CD4-positive, CD25-positive, alpha-beta regulatory T cell (primary cell): ENCODE measurements at regions not wholly inside any gene's neighbourhood (a gene's known extent, or its start where the extent isn't known, plus 50 kb on each side); places are given as distances from the start of the nearest gene placed in this dataset.
"Not testable (repeated sequence)": the region's sequence is repeated elsewhere in the genome, so short reads cannot be mapped to it uniquely, and the experiment has no call there.

Experiments used
- ATAC-seq, 2 donors: fragments of 150-1000 bp; cut with Tn5 transposase; one replicate each; pipeline ENCODE4 v1.10.0; 2021; ENCODE audit warnings: low read depth in 2 of 2, moderate number of reproducible peaks in 2 of 2, moderate library complexity in 1 of 2
- DNase-seq, 3 donors: peaks; one replicate each; pipeline versions ENCODE4 v3.0.0 to v3.0.0-alpha.2; 2012 to 2022; ENCODE audit warnings: mixed read lengths in 1 of 3
- H3K27ac ChIP-seq: one replicate; pipeline ENCODE4 v1.7.0; 2013; ENCODE audit warnings: mild to moderate bottlenecking, low read length; ENCODE audit not compliant: insufficient read depth, poor library complexity, severe bottlenecking
- H3K27me3 ChIP-seq: one replicate; pipeline ENCODE4 v1.7.0; 2013; ENCODE audit warnings: low read length; ENCODE audit not compliant: control insufficient read depth, insufficient read depth
- H3K36me3 ChIP-seq: one replicate; pipeline ENCODE4 v1.7.0; 2013; ENCODE audit warnings: mild to moderate bottlenecking, low read length, moderate library complexity; ENCODE audit not compliant: control insufficient read depth, insufficient read depth
- H3K4me1 ChIP-seq: 2 replicates; pipeline ENCODE4 v1.7.0; 2013; ENCODE audit warnings: mild to moderate bottlenecking, low read length; ENCODE audit not compliant: insufficient read depth, control insufficient read depth, poor library complexity, severe bottlenecking
- H3K4me3 ChIP-seq: one replicate; pipeline ENCODE4 v1.7.0; 2013; ENCODE audit warnings: low read depth, mild to moderate bottlenecking, low read length, moderate library complexity
- H3K9me3 ChIP-seq, 2 experiments: 1 replicate in 1 of 2; 2 replicates in 1 of 2; pipeline ENCODE4 v1.7.0; 2013; ENCODE audit warnings: low read length in 2 of 2, mild to moderate bottlenecking in 1 of 2, moderate library complexity in 1 of 2; ENCODE audit not compliant: control insufficient read depth in 2 of 2
- H3K27ac Mint-ChIP-seq, 3 donors: one replicate each; pipeline ENCODE4 v1.8.0; 2020 to 2022; ENCODE audit warnings: mild to moderate bottlenecking in 3 of 3, mixed read lengths in 3 of 3, moderate library complexity in 2 of 3
- H3K27me3 Mint-ChIP-seq: one replicate; pipeline ENCODE4 v1.8.0; 2022; ENCODE audit warnings: mild to moderate bottlenecking, mixed read lengths
- H3K36me3 Mint-ChIP-seq: one replicate; pipeline ENCODE4 v1.8.0; 2020; ENCODE audit warnings: mixed read lengths
- H3K4me1 Mint-ChIP-seq, 4 donors: one replicate each; pipeline ENCODE4 v1.8.0; 2020 to 2022; ENCODE audit warnings: mixed read lengths in 4 of 4, mild to moderate bottlenecking in 1 of 4
- H3K4me3 Mint-ChIP-seq, 4 donors: one replicate each; pipeline ENCODE4 v1.8.0; 2020 to 2022; ENCODE audit warnings: mild to moderate bottlenecking in 4 of 4, mixed read lengths in 4 of 4, moderate library complexity in 3 of 4
- H3K9me3 Mint-ChIP-seq, 7 donors: one replicate each; pipeline ENCODE4 v1.8.0; 2020 to 2022; ENCODE audit warnings: mixed read lengths in 7 of 7, mild to moderate bottlenecking in 3 of 7, moderate library complexity in 2 of 7

GRCh38 chr4:42252315-42252714, 99.9 kb upstream of the BEND4 start:
- DNase-seq: no peak
- Mint-ChIP-seq H3K4me3 (no peak overlapping the region), H3K27me3 (peaks cover 14% of the 10 kb centered on the region), H3K27ac (no peak overlapping the region), H3K9me3 (peaks cover 0 to 3% (median 0%) of the 10 kb centered on the region in 7 donors), H3K36me3 (no peaks in the 10 kb centered on the region), H3K4me1 (no peaks in the 10 kb centered on the region)
- Histone ChIP-seq H3K27me3 (no peaks in the 10 kb centered on the region), H3K27ac (no peak overlapping the region), H3K36me3 (no peaks in the 10 kb centered on the region), H3K4me3 (no peak overlapping the region), H3K4me1 (no peaks in the 10 kb centered on the region), H3K9me3 (no peaks in the 10 kb centered on the region)
- ATAC-seq: no peak

GRCh38 chr4:42257645-42258044, 105.2 kb upstream of the BEND4 start:
- not testable (repeated sequence) for H3K9me3 ChIP-seq, H3K36me3 ChIP-seq, H3K27me3 Mint-ChIP-seq, H3K4me1 ChIP-seq, H3K27ac ChIP-seq, H3K27ac Mint-ChIP-seq, H3K4me3 ChIP-seq, H3K9me3 Mint-ChIP-seq, H3K36me3 Mint-ChIP-seq, DNase-seq, ATAC-seq, H3K27me3 ChIP-seq, H3K4me1 Mint-ChIP-seq, H3K4me3 Mint-ChIP-seq

DNA sequence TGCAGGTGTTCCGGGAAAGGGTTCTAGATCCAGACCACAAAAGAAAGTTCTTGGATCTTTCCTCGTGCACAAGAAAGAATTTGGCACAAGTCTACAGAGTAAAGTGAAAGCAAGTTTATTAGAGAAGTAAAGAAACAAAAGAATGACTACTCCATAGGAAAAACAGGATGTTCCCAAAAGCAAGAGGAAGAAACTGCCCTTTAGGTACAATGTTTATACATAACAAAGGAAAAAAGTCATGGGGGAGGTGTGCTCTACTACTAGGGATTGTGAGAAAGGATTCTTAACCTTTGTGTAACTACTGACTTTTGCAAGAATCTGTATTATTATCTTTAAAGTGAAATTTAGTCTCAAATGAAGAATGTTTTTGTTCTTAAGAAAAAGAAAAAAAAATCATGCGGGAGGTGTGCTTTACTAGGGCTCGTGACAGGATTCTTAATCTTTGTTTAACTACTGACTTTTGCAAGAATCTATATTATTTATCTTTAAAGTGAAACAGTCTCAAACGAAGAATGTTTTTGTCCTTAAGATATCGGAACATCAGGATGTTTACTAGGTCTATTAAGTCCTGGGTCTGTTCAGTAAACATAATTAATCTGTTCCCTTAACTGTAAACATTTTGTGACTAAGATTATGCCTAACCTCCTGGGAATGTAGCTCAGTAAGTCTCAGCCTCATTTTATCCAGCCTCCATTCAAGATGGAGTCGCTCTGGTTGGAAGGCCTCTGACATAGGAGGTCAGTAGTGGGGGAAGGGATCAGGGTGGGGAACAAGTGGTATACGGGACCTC, 110.4 kb upstream of the BEND4 start:
- peaks cover 0 to 3% (median 0%) of the 10 kb centered on the region in 7 donors for H3K9me3 Mint-ChIP-seq
- Histone ChIP-seq H3K36me3 (no peaks in the 10 kb centered on the region), H3K4me1 (no peaks in the 10 kb centered on the region), H3K27ac (no peak overlapping the region), H3K27me3 (no peaks in the 10 kb centered on the region), H3K9me3 (no peaks in the 10 kb centered on the region), H3K4me3 (no peak overlapping the region)
- DNase-seq (no peak), ATAC-seq (no peak)
- no peak overlapping the region for H3K4me3 Mint-ChIP-seq
- H3K36me3 Mint-ChIP-seq: no peaks in the 10 kb centered on the region
- H3K27ac Mint-ChIP-seq: no peak overlapping the region
- H3K4me1 Mint-ChIP-seq: no peaks in the 10 kb centered on the region
- H3K27me3 Mint-ChIP-seq: no peaks in the 10 kb centered on the region

DNA sequence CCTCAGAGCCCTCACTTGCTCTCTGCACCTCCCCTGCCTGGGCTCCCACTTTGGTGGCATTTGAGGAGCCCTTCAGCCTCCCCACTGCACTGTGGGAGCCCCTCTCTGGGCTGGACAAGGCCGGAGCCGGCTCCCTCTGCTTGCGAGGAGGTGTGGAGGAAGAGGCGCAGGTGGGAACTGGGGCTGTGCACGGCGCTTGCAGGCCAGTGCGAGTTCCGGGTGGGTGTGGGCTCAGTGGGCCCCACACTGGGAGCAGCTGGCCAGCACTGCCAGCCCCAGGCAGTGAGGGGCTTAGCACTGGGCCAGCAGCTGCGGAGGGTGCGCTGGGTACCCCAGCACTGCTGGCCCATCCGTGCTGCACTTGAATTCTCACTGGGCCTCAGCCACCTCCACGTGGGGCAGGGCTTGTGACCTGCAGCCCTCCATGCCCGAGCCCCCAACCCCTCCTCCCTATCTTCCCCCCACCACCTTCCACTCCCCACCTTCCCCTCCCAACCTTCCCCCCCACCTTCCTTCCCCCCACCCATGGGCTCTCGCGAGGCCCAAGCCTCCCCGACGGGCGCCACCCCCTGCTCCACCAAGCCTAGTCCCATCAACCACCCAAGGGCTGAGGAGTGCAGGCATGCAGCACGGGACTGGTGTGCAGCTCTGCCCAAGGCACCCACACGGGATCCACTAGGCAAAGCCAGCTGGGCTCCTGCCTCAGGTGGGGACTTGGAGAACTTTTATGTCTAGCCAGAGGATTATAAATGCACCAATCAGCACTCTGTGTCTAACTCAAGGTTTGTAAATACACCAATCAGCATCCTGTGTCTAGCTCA, 113.5 kb upstream of the BEND4 start:
- H3K36me3 ChIP-seq: no peaks in the 10 kb centered on the region
- no peak for ATAC-seq
- no peaks in the 10 kb centered on the region for H3K4me1 ChIP-seq
- Mint-ChIP-seq H3K36me3 (no peaks in the 10 kb centered on the region), H3K4me1 (no peaks in the 10 kb centered on the region), H3K27me3 (peaks cover under 1% of the 10 kb centered on the region), H3K27ac (no peak overlapping the region), H3K4me3 (no peak overlapping the region), H3K9me3 (peaks cover 0 to 3% (median 0%) of the 10 kb centered on the region in 7 donors)
- DNase-seq: no peak
- no peak overlapping the region for H3K4me3 ChIP-seq
- H3K9me3 ChIP-seq: no peaks in the 10 kb centered on the region
- H3K27me3 ChIP-seq: no peaks in the 10 kb centered on the region
- no peak overlapping the region for H3K27ac ChIP-seq

DNA sequence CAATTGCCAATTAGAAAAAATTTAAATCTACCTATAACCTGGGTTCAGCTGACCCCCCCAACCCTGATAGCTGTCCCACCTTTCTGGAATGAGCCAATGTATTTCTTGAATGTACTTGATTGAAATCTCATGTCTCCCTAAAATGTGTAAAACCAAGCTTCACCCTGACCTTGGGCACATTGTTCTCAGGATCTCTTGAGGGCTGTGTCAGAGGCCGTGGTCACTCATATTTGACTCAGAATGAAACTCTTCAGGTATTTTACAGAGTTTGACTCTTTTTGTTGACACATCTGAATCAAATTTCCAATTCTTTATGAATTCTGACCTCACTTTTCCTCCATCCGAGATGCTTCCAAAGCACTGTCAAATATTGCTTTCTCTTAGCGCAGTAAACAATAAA, 115.3 kb upstream of the BEND4 start:
- Histone ChIP-seq H3K9me3 (no peaks in the 10 kb centered on the region), H3K36me3 (no peaks in the 10 kb centered on the region), H3K4me3 (no peak overlapping the region), H3K27me3 (no peaks in the 10 kb centered on the region), H3K27ac (no peak overlapping the region), H3K4me1 (no peaks in the 10 kb centered on the region)
- Mint-ChIP-seq H3K4me1 (no peaks in the 10 kb centered on the region), H3K4me3 (no peak overlapping the region), H3K27ac (no peak overlapping the region), H3K27me3 (peaks cover 6% of the 10 kb centered on the region), H3K36me3 (no peaks in the 10 kb centered on the region), H3K9me3 (peaks cover 0 to 3% (median 0%) of the 10 kb centered on the region in 7 donors)
- DNase-seq: no peak
- no peak for ATAC-seq

- DNase-seq (no peak), ATAC-seq (no peak)
- H3K4me3 ChIP-seq: no peak overlapping the region
- Mint-ChIP-seq H3K4me3 (no peak overlapping the region), H3K36me3 (no peaks in the 10 kb centered on the region), H3K9me3 (peaks cover 0 to 3% (median 0%) of the 10 kb centered on the region in 7 donors), H3K27ac (no peak overlapping the region), H3K4me1 (no peaks in the 10 kb centered on the region), H3K27me3 (peaks cover 6% of the 10 kb centered on the region)
- H3K36me3 ChIP-seq: no peaks in the 10 kb centered on the region
- no peaks in the 10 kb centered on the region for H3K9me3 ChIP-seq
- no peak overlapping the region for H3K27ac ChIP-seq
- H3K4me1 ChIP-seq: no peaks in the 10 kb centered on the region
- H3K27me3 ChIP-seq: no peaks in the 10 kb centered on the region
Measured at GRCh38 chr4:42268824-42269223, 116.4 kb upstream of the BEND4 start.

GRCh38 chr4:42271096-42271495, 118.6 kb upstream of the BEND4 start:
- Mint-ChIP-seq H3K9me3 (peaks cover 0 to 3% (median 0%) of the 10 kb centered on the region in 7 donors), H3K27me3 (peaks cover 6% of the 10 kb centered on the region), H3K4me1 (no peaks in the 10 kb centered on the region), H3K36me3 (no peaks in the 10 kb centered on the region), H3K27ac (no peak overlapping the region), H3K4me3 (no peak overlapping the region)
- Histone ChIP-seq H3K9me3 (no peaks in the 10 kb centered on the region), H3K4me3 (no peak overlapping the region), H3K36me3 (no peaks in the 10 kb centered on the region), H3K27ac (no peak overlapping the region), H3K4me1 (no peaks in the 10 kb centered on the region), H3K27me3 (no peaks in the 10 kb centered on the region)
- DNase-seq (no peak), ATAC-seq (no peak)
